ENCODE measurements at regions not wholly inside any gene's neighbourhood (a gene's known extent, or its start where the extent isn't known, plus 50 kb on each side); places are given as distances from the start of the nearest gene placed in this dataset.

DNA sequence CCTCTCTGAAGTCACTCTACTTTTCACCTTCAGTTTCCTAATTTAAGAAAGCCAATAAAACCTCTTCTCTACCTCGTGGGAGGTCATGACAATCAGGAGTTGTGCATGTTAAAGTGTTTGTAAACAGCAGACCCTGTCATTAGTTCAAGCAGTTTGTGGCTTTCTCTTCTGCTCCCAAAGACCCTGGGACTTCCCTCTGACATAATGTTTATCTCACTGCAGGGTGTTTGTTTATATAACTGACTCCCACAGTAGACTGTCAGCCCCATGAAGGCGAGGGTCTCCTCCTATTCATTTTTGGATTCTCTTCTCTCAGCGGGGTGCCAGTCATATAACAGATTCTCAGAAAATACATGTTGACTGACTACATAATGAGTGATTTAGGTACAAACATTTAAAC is 360.0 kb upstream of the ZNF462 start:
- TF ChIP-seq, protein P1, sequence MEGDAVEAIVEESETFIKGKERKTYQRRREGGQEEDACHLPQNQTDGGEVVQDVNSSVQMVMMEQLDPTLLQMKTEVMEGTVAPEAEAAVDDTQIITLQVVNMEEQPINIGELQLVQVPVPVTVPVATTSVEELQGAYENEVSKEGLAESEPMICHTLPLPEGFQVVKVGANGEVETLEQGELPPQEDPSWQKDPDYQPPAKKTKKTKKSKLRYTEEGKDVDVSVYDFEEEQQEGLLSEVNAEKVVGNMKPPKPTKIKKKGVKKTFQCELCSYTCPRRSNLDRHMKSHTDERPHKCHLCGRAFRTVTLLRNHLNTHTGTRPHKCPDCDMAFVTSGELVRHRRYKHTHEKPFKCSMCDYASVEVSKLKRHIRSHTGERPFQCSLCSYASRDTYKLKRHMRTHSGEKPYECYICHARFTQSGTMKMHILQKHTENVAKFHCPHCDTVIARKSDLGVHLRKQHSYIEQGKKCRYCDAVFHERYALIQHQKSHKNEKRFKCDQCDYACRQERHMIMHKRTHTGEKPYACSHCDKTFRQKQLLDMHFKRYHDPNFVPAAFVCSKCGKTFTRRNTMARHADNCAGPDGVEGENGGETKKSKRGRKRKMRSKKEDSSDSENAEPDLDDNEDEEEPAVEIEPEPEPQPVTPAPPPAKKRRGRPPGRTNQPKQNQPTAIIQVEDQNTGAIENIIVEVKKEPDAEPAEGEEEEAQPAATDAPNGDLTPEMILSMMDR (IDR thresholded peaks at IDR 0.05; ENCODE audit: low read depth, low read length): no peak
- H3K4me3 ChIP-seq (ENCODE audit: low read depth, low read length): no peak overlapping the region

DNA sequence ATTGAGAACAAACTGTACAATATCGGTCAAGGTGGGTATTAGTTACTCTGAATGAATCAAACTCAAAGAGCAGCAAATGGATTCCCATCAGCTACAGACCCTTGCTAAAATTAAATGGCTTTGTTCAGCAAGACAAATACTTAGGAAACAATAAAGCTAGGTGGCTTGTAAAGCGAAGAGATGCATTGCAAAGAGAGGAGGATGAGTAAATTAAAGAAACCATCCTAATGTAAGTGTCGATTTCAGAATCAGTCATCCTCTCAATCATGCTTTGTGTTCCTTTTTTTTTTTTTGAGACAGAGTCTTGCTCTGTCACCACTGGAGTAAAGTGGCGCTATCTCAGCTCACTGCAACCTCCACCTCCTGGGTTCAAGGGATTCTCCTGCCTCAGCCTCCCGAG is 359.2 kb upstream of the ZNF462 start:
- no peak overlapping the region for H3K4me3 ChIP-seq (ENCODE audit: low read depth, low read length)
- TF ChIP-seq, protein P1 (IDR thresholded peaks at IDR 0.05; ENCODE audit: low read depth, low read length): no peak

DNA sequence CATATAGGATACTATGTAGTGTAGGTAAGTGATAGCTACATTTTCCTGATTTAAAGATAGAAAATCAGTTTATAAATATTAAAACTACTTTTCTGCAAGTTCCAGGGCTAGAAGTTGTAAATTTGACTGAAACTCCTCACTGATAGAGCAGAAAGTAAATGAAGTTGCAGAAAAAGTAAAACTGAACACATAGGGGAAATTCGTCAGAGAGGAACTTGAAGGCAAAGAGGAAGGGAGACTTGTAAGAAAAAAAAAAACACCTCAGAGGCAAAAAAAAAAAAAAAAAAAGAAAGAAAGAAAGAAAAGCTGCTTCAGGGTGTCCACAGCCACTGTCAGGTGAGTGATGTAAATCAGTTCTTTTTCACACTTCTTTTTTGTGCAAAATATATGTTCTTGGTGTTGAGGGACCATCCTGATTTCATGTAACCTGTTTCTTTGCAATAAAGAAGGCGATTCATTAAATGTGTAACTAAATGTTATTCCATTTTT is 336.2 kb upstream of the ZNF462 start:
- TF ChIP-seq, protein P1 (IDR thresholded peaks at IDR 0.05; ENCODE audit: low read depth, low read length): no peak
- H3K4me3 ChIP-seq (ENCODE audit: low read depth, low read length): no peak overlapping the region

DNA sequence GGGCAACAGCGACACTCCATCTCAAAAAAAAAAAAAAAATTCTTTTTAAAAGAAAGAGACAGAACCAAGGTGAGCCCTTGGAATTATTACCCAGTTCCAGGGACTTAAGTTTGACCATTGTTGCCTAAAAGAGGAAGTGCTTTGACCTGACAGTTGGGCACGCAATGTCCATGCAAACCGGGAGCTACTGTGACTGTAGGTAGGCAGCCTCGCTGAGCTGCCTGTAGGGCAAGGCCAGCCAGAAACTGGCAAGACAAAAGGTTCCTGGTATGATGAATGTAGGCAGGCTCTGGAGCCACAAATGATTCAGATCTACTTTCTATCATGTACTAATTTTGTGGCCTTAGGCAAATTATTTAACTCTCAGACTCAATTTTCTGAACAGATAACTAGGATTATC is 334.8 kb upstream of the ZNF462 start:
- TF ChIP-seq, protein P1 (IDR thresholded peaks at IDR 0.05; ENCODE audit: low read depth, low read length): no peak

DNA sequence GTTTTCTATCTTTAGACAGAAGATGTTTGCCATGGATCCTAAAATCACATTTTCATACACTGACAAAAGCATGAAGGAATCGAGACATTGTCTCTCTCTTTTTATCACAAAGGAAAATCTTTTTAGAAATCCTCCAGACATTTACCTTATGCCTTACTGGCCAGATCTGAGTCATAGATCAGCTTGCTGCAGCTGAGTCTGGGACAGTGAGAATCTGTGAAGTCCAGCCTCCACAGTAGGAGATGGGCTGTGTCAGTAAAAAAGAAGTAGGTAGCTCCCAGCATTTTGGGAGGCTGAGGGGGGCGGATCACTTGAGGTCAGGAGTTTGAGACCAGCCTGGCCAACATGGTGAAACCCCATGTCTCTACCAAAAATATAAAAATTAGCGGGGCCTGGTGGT is 333.4 kb upstream of the ZNF462 start:
- H3K4me3 ChIP-seq (ENCODE audit: low read depth, low read length): no peak overlapping the region
- TF ChIP-seq, protein P1 (IDR thresholded peaks at IDR 0.05; ENCODE audit: low read depth, low read length): no peak

More for the DNA sequence above, 334.8 kb upstream of the ZNF462 start:
- H3K4me3 ChIP-seq (ENCODE audit: low read depth, low read length): no peak overlapping the region

DNA sequence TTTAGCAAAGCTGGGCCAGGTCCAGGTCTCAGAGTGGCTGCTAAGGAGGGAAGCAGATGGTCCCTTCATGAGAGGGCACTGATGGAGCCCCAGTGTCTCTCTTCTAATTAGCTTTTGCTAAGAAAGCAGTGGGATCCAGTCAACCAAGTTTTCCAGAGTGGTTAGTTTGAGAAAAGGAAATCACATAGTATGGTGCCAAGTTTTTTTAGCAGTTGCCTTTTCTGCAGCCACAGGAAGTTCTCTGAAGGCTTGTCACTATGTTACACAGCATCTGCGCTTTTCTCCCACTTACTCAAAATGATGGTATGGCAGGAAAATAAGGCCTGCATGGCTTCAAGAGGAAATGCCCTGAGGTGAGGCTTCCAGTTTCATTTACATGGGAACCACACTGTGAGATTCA is 331.5 kb upstream of the ZNF462 start:
- TF ChIP-seq, protein P1 (IDR thresholded peaks at IDR 0.05; ENCODE audit: low read depth, low read length): no peak
- no peak overlapping the region for H3K4me3 ChIP-seq (ENCODE audit: low read depth, low read length)

DNA sequence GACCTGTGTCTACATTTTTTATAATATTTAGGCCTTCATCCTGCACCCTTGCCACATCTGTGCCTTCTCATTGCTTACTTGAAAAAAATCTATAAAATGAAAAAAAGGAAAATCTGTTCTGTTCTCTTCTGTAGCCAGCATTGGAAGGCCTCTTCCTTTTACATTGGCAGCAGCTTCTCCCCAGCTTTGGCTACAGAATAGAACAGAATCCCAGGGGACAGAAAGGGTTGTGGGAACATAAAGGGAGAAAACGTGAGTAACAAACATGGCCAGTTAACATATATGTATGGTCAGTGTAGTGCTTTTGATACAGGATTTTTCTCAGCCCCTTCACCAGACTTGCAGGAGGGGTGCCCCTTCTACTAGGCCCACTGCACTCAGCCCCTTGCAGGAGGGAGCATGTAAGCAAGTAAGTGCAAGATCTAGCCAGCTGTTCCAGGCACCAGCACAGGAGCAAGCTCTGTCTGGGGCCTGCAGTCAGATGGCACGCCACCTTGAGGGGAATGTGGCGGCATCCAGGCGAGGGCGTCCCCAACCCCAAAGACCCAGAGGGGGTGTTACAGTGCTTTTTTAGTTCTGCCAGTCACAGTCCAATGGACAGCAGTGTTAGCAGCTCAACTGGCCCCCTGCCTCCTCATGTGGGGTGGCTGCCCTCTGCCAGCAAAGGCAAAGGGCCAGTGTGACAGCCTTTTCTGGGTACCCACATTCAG is 330.5 kb upstream of the ZNF462 start:
- no peak overlapping the region for H3K4me3 ChIP-seq (ENCODE audit: low read depth, low read length)
- TF ChIP-seq, protein P1 (IDR thresholded peaks at IDR 0.05; ENCODE audit: low read depth, low read length): no peak

All from WI38 (cell line).